GM12878 (cell line): ENCODE measurements at regions not wholly inside any gene's neighbourhood (a gene's known extent, or its start where the extent isn't known, plus 50 kb on each side); places are given as distances from the start of the nearest gene placed in this dataset.

Experiments
- CEBPZ ChIP-seq: fragments of 150-350 bp; IDR thresholded peaks from 2 replicates; pipeline ENCODE4 v1.6.1; 2016; ENCODE audit warnings: low read depth, low read length
- CTCF ChIP-seq, 3 experiments: IDR thresholded peaks in 2 of 3; conservative IDR thresholded peaks in 1 of 3; 2 replicates each; pipeline ENCODE4 v1.5.1; 2011; ENCODE audit warnings: low read depth in 3 of 3, low read length in 3 of 3, mild to moderate bottlenecking in 3 of 3, control low read depth in 2 of 3, moderate library complexity in 2 of 3, inconsistent platforms in 1 of 3, mixed read lengths in 1 of 3; ENCODE audit not compliant: control insufficient read depth in 2 of 3, insufficient read depth in 1 of 3; ENCODE audit errors: extremely low read depth in 1 of 3
- MTA2 ChIP-seq: fragments of 450-650 bp; IDR thresholded peaks from 2 replicates; pipeline ENCODE4 v1.6.1; 2016; ENCODE audit warnings: low read depth, mild to moderate bottlenecking, moderate library complexity
- NRF1 ChIP-seq: conservative IDR thresholded peaks from 2 replicates; pipeline ENCODE4 v1.6.1; 2011; ENCODE audit warnings: mild to moderate bottlenecking, low read depth, low read length, improper control_type of control experiment
- POLR2A ChIP-seq: IDR thresholded peaks from 2 replicates; pipeline ENCODE4 v1.6.1; 2011; ENCODE audit warnings: low read depth, mild to moderate bottlenecking, low read length
- SMAD5 ChIP-seq: IDR thresholded peaks from 2 replicates; pipeline ENCODE4 v1.6.1; 2016; ENCODE audit warnings: antibody characterized with exemption, low read depth
- SP1 ChIP-seq: IDR thresholded peaks from one replicate; pipeline ENCODE4 v1.6.1; 2011; ENCODE audit warnings: low read depth, low read length
- TAF1 ChIP-seq: IDR thresholded peaks from 2 replicates; pipeline ENCODE4 v1.6.1; 2011; ENCODE audit warnings: mild to moderate bottlenecking, low read depth, low read length, borderline replicate concordance
- ZBED1 ChIP-seq: IDR thresholded peaks from 2 replicates; pipeline ENCODE4 v1.6.1; 2016; ENCODE audit warnings: borderline replicate concordance
- ZNF274 ChIP-seq: IDR thresholded peaks from one replicate; pipeline ENCODE4 v1.8.0; 2011; ENCODE audit not compliant: insufficient read length, insufficient read depth
- ZZZ3 ChIP-seq: IDR thresholded peaks from 2 replicates; pipeline ENCODE4 v1.6.1; 2011; ENCODE audit warnings: low read depth; ENCODE audit not compliant: control insufficient read depth, insufficient read length
- TF ChIP-seq, protein P1 (sequence below): fragments of 450-650 bp; IDR thresholded peaks from 2 replicates; pipeline ENCODE4 v1.6.1; 2017; ENCODE audit warnings: mild to moderate bottlenecking, moderate library complexity

- no peak for TF ChIP-seq CTCF (IDR thresholded peaks at IDR 0.05 in 2 of 3, conservative IDR thresholded peaks at IDR 0.05 in 1 of 3; ENCODE audit: control insufficient read depth in 2 of 3, extremely low read depth in 1 of 3, insufficient read depth in 1 of 3, low read depth in 3 of 3, low read length in 3 of 3)
- no peak for TF ChIP-seq SMAD5
- no peak for TF ChIP-seq SP1
- no peak for TF ChIP-seq ZNF274
- no peak for TF ChIP-seq ZZZ3
- TF ChIP-seq POLR2A: no peak
- TF ChIP-seq, protein P1, sequence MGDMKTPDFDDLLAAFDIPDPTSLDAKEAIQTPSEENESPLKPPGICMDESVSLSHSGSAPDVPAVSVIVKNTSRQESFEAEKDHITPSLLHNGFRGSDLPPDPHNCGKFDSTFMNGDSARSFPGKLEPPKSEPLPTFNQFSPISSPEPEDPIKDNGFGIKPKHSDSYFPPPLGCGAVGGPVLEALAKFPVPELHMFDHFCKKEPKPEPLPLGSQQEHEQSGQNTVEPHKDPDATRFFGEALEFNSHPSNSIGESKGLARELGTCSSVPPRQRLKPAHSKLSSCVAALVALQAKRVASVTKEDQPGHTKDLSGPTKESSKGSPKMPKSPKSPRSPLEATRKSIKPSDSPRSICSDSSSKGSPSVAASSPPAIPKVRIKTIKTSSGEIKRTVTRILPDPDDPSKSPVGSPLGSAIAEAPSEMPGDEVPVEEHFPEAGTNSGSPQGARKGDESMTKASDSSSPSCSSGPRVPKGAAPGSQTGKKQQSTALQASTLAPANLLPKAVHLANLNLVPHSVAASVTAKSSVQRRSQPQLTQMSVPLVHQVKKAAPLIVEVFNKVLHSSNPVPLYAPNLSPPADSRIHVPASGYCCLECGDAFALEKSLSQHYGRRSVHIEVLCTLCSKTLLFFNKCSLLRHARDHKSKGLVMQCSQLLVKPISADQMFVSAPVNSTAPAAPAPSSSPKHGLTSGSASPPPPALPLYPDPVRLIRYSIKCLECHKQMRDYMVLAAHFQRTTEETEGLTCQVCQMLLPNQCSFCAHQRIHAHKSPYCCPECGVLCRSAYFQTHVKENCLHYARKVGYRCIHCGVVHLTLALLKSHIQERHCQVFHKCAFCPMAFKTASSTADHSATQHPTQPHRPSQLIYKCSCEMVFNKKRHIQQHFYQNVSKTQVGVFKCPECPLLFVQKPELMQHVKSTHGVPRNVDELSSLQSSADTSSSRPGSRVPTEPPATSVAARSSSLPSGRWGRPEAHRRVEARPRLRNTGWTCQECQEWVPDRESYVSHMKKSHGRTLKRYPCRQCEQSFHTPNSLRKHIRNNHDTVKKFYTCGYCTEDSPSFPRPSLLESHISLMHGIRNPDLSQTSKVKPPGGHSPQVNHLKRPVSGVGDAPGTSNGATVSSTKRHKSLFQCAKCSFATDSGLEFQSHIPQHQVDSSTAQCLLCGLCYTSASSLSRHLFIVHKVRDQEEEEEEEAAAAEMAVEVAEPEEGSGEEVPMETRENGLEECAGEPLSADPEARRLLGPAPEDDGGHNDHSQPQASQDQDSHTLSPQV: no peak
- TF ChIP-seq NRF1: no peak
- TF ChIP-seq ZBED1: no peak
- no peak for TF ChIP-seq MTA2
- TF ChIP-seq CEBPZ: no peak
- no peak for TF ChIP-seq TAF1
Measured at GRCh38 chr21:40923407-40923806, 76.4 kb upstream of the DSCAM start.
